OCI-LY7 (cell line): ENCODE measurements at regions not wholly inside any gene's neighbourhood (a gene's known extent, or its start where the extent isn't known, plus 50 kb on each side); places are given as distances from the start of the nearest gene placed in this dataset.

Experiments
- EZH2phosphoT487 ChIP-seq: fragments of 200-600 bp; sonication (generic); IDR thresholded peaks from 2 replicates; pipeline ENCODE4 v1.6.1; 2018; ENCODE audit warnings: low read depth, borderline replicate concordance, mild to moderate bottlenecking, mixed run types, antibody characterized with exemption, low read length, moderate library complexity, mixed read lengths
- TF ChIP-seq, protein P1 (sequence below): fragments of 200-600 bp; sonication (generic); conservative IDR thresholded peaks from 2 replicates; pipeline ENCODE4 v1.5.1; 2014; ENCODE audit warnings: mild to moderate bottlenecking, antibody characterized with exemption, low read length, moderate library complexity, mixed read lengths

- TF ChIP-seq, protein P1, sequence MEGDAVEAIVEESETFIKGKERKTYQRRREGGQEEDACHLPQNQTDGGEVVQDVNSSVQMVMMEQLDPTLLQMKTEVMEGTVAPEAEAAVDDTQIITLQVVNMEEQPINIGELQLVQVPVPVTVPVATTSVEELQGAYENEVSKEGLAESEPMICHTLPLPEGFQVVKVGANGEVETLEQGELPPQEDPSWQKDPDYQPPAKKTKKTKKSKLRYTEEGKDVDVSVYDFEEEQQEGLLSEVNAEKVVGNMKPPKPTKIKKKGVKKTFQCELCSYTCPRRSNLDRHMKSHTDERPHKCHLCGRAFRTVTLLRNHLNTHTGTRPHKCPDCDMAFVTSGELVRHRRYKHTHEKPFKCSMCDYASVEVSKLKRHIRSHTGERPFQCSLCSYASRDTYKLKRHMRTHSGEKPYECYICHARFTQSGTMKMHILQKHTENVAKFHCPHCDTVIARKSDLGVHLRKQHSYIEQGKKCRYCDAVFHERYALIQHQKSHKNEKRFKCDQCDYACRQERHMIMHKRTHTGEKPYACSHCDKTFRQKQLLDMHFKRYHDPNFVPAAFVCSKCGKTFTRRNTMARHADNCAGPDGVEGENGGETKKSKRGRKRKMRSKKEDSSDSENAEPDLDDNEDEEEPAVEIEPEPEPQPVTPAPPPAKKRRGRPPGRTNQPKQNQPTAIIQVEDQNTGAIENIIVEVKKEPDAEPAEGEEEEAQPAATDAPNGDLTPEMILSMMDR, result no peak
- TF ChIP-seq EZH2phosphoT487, result no peak
Observed at GRCh38 chrX:22325096-22325495, 52.4 kb downstream of the CBLL2 start.
